GM23338 (cell line): ENCODE measurements at regions not wholly inside any gene's neighbourhood (a gene's known extent, or its start where the extent isn't known, plus 50 kb on each side); places are given as distances from the start of the nearest gene placed in this dataset.

Experiments
- ATAC-seq: fragments of 200-7000 bp; cut with Tn5 transposase; 3 replicates; pipeline ENCODE4 v1.9.1; 2020
- DNase-seq: peaks from one replicate; pipeline ENCODE4 v3.0.0-alpha.2; 2015; ENCODE audit warnings: low spot score
- H2AFZ ChIP-seq: fragments of 200-600 bp; sonication (generic); 2 replicates; pipeline ENCODE4 v1.8.0; 2016; ENCODE audit warnings: antibody characterized with exemption, mild to moderate bottlenecking, moderate library complexity
- H3F3A ChIP-seq: fragments of 200-600 bp; sonication (generic); replicated peaks from 2 replicates; pipeline ENCODE4 v1.8.0; 2017; ENCODE audit warnings: antibody characterized with exemption, mixed run types, low read depth
- H3K27ac ChIP-seq: fragments of 200-600 bp; sonication (generic); 2 replicates; pipeline ENCODE4 v1.6.1; 2016; ENCODE audit warnings: low read depth
- H3K27me3 ChIP-seq: fragments of 200-600 bp; sonication (generic); 2 replicates; pipeline ENCODE4 v1.8.0; 2016; ENCODE audit warnings: mild to moderate bottlenecking, mixed run types, moderate library complexity; ENCODE audit not compliant: insufficient read depth
- H3K36me3 ChIP-seq: fragments of 200-600 bp; sonication (generic); 2 replicates; pipeline ENCODE4 v1.8.0; 2016; ENCODE audit warnings: mild to moderate bottlenecking; ENCODE audit not compliant: insufficient read depth
- H3K4me1 ChIP-seq: fragments of 200-600 bp; sonication (generic); 2 replicates; pipeline ENCODE4 v1.8.0; 2016; ENCODE audit warnings: mild to moderate bottlenecking, moderate library complexity; ENCODE audit not compliant: insufficient read depth
- H3K4me2 ChIP-seq: fragments of 200-600 bp; sonication (generic); 2 replicates; pipeline ENCODE4 v1.7.1; 2017; ENCODE audit warnings: mixed run types
- H3K4me3 ChIP-seq: fragments of 200-600 bp; sonication (generic); 2 replicates; pipeline ENCODE4 v1.6.1; 2016; ENCODE audit warnings: mixed run types
- H3K79me2 ChIP-seq: fragments of 200-600 bp; sonication (generic); replicated peaks from 2 replicates; pipeline ENCODE4 v1.8.0; 2017; ENCODE audit warnings: mild to moderate bottlenecking; ENCODE audit not compliant: insufficient read depth
- H3K9me2 ChIP-seq: fragments of 200-600 bp; sonication (generic); 2 replicates; pipeline ENCODE4 v1.8.0; 2017; ENCODE audit not compliant: insufficient read depth
- H4K20me1 ChIP-seq: fragments of 200-600 bp; sonication (generic); replicated peaks from 2 replicates; pipeline ENCODE4 v1.8.0; 2017; ENCODE audit warnings: mild to moderate bottlenecking; ENCODE audit not compliant: insufficient read depth
- H3K27ac Mint-ChIP-seq: 2 replicates; pipeline ENCODE4 v1.8.0; 2020; ENCODE audit warnings: inconsistent platforms, mild to moderate bottlenecking, moderate library complexity, mixed read lengths
- H3K27me3 Mint-ChIP-seq: 3 replicates; pipeline ENCODE4 v1.8.0; 2022; ENCODE audit warnings: low read depth, mild to moderate bottlenecking, moderate library complexity, mixed read lengths, inconsistent platforms; ENCODE audit not compliant: insufficient read depth, poor library complexity
- H3K36me3 Mint-ChIP-seq: 3 replicates; pipeline ENCODE4 v1.8.0; 2021; ENCODE audit warnings: low read depth, mild to moderate bottlenecking, inconsistent platforms, moderate library complexity, mixed read lengths
- H3K4me1 Mint-ChIP-seq: 3 replicates; pipeline ENCODE4 v1.8.0; 2020; ENCODE audit warnings: mild to moderate bottlenecking, inconsistent platforms, mixed read lengths
- H3K4me3 Mint-ChIP-seq: 3 replicates; pipeline ENCODE4 v1.8.0; 2021; ENCODE audit warnings: moderate library complexity, mild to moderate bottlenecking, inconsistent platforms, mixed read lengths
- H3K9me3 Mint-ChIP-seq: 3 replicates; pipeline ENCODE4 v1.8.0; 2020; ENCODE audit warnings: moderate library complexity, mild to moderate bottlenecking, inconsistent platforms, mixed read lengths
- CREB1 ChIP-seq: fragments of 250-450 bp; sonication (Bioruptor Pico); IDR thresholded peaks from 2 replicates; pipeline ENCODE4 v1.5.0; 2020; ENCODE audit warnings: low read depth, mild to moderate bottlenecking, moderate library complexity
- CTCF ChIP-seq, 2 experiments: fragments of 200-600 bp in 1 of 2; sonication (generic) in 1 of 2; conservative IDR thresholded peaks; 2 replicates each; pipeline versions ENCODE4 v1.5.1 to v1.6.1; 2016 to 2017; ENCODE audit warnings: antibody characterized with exemption in 2 of 2, low read depth in 2 of 2, mild to moderate bottlenecking in 2 of 2, moderate library complexity in 1 of 2
- ETS1 ChIP-seq: IDR thresholded peaks from 2 replicates; pipeline ENCODE4 v1.6.1; 2016; ENCODE audit warnings: antibody characterized with exemption
- NANOG ChIP-seq: IDR thresholded peaks from 2 replicates; pipeline ENCODE4 v1.6.1; 2016; ENCODE audit warnings: antibody characterized with exemption, borderline replicate concordance
- POLR2AphosphoS5 ChIP-seq: IDR thresholded peaks from 2 replicates; pipeline ENCODE4 v1.6.1; 2016; ENCODE audit warnings: antibody characterized with exemption, low read depth
- STAT1 ChIP-seq: IDR thresholded peaks from one replicate; pipeline ENCODE4 v1.6.1; 2016; ENCODE audit warnings: antibody characterized with exemption; ENCODE audit not compliant: unreplicated experiment
- ZNF114 ChIP-seq: fragments of 250-450 bp; sonication (Bioruptor Pico); IDR thresholded peaks from 2 replicates; pipeline ENCODE4 v1.5.0; 2020; ENCODE audit warnings: mild to moderate bottlenecking, moderate library complexity
- ZNF331 ChIP-seq: fragments of 250-450 bp; sonication (Bioruptor Pico); IDR thresholded peaks from 2 replicates; pipeline ENCODE4 v1.5.0; 2020; ENCODE audit warnings: low read depth, mild to moderate bottlenecking, moderate library complexity
- TF ChIP-seq, protein P1 (sequence below): IDR thresholded peaks from one replicate; pipeline ENCODE4 v1.6.1; 2018; ENCODE audit warnings: antibody characterized with exemption; ENCODE audit not compliant: unreplicated experiment

GRCh38 chr3:157775446-157775845 is 272.2 kb upstream of the VEPH1 start:
- H3K27ac ChIP-seq = no peak overlapping the region
- H3F3A ChIP-seq = no peaks in the 10 kb centered on the region
- H3K36me3 Mint-ChIP-seq = no peaks in the 10 kb centered on the region
- H3K27ac Mint-ChIP-seq = no peak overlapping the region
- H2AFZ ChIP-seq = no peak overlapping the region
- H3K9me3 Mint-ChIP-seq = no peaks in the 10 kb centered on the region
- no peak overlapping the region for H3K4me3 ChIP-seq
- H3K27me3 Mint-ChIP-seq = no peaks in the 10 kb centered on the region
- H3K27me3 ChIP-seq = no peaks in the 10 kb centered on the region
- no peaks in the 10 kb centered on the region for H3K36me3 ChIP-seq
- ATAC-seq (no peak), DNase-seq (no peak)
- no peaks in the 10 kb centered on the region for H3K4me1 Mint-ChIP-seq
- H3K4me2 ChIP-seq = no peak overlapping the region
- TF ChIP-seq ETS1 (no peak), ZNF114 (CRISPR knock-in tag) (no peak), POLR2AphosphoS5 (no peak), STAT1 (no peak), CREB1 (CRISPR knock-in tag) (no peak), CTCF (conservative IDR thresholded peaks at IDR 0.05; ENCODE audit: low read depth in 2 of 2) (no peak)
- TF ChIP-seq, protein P1, sequence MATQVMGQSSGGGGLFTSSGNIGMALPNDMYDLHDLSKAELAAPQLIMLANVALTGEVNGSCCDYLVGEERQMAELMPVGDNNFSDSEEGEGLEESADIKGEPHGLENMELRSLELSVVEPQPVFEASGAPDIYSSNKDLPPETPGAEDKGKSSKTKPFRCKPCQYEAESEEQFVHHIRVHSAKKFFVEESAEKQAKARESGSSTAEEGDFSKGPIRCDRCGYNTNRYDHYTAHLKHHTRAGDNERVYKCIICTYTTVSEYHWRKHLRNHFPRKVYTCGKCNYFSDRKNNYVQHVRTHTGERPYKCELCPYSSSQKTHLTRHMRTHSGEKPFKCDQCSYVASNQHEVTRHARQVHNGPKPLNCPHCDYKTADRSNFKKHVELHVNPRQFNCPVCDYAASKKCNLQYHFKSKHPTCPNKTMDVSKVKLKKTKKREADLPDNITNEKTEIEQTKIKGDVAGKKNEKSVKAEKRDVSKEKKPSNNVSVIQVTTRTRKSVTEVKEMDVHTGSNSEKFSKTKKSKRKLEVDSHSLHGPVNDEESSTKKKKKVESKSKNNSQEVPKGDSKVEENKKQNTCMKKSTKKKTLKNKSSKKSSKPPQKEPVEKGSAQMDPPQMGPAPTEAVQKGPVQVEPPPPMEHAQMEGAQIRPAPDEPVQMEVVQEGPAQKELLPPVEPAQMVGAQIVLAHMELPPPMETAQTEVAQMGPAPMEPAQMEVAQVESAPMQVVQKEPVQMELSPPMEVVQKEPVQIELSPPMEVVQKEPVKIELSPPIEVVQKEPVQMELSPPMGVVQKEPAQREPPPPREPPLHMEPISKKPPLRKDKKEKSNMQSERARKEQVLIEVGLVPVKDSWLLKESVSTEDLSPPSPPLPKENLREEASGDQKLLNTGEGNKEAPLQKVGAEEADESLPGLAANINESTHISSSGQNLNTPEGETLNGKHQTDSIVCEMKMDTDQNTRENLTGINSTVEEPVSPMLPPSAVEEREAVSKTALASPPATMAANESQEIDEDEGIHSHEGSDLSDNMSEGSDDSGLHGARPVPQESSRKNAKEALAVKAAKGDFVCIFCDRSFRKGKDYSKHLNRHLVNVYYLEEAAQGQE = no peak
- H4K20me1 ChIP-seq = no peaks in the 10 kb centered on the region
- no peaks in the 10 kb centered on the region for H3K4me1 ChIP-seq
- H3K4me3 Mint-ChIP-seq = no peak overlapping the region
- no peaks in the 10 kb centered on the region for H3K79me2 ChIP-seq
- no peaks in the 10 kb centered on the region; the same call in 1 of the 2 replicates for H3K9me2 ChIP-seq

- H3K27me3 Mint-ChIP-seq = peaks cover 1% of the 10 kb centered on the region
- no peaks in the 10 kb centered on the region for H3K9me3 Mint-ChIP-seq
- H3K4me3 Mint-ChIP-seq = no peak overlapping the region
- peak; percentile 23 for DNase-seq
- TF ChIP-seq CTCF (conservative IDR thresholded peaks at IDR 0.05; ENCODE audit: low read depth in 2 of 2) (peak; percentile 33 to 62; a peak in 3 of 4 replicates), ZNF331 (CRISPR knock-in tag) (no peak), NANOG (no peak), STAT1 (no peak), POLR2AphosphoS5 (no peak)
- Histone ChIP-seq H3K9me2 (no peaks in the 10 kb centered on the region), H3F3A (no peaks in the 10 kb centered on the region), H3K27ac (no peak overlapping the region), H3K79me2 (no peaks in the 10 kb centered on the region), H3K27me3 (no peaks in the 10 kb centered on the region), H2AFZ (no peak overlapping the region), H3K4me1 (no peaks in the 10 kb centered on the region), H3K4me2 (no peak overlapping the region), H4K20me1 (no peaks in the 10 kb centered on the region), H3K4me3 (no peak overlapping the region), H3K36me3 (no peaks in the 10 kb centered on the region)
- no peak overlapping the region for H3K27ac Mint-ChIP-seq
- H3K4me1 Mint-ChIP-seq = no peaks in the 10 kb centered on the region
- ATAC-seq = peak; percentile 61
- H3K36me3 Mint-ChIP-seq = no peaks in the 10 kb centered on the region
These were observed 266.2 kb upstream of the VEPH1 start for GRCh38 chr3:157769378-157769777.
